Peyer's patch (tissue), 4 donors: ENCODE measurements at regions not wholly inside any gene's neighbourhood (a gene's known extent, or its start where the extent isn't known, plus 50 kb on each side); places are given as distances from the start of the nearest gene placed in this dataset.

Experiments
- CTCF ChIP-seq, 6 experiments: fragments of 450-650 bp in 4 of 6; fragments of 200-600 bp in 2 of 6; sonication (generic) in 1 of 6; IDR thresholded peaks; one replicate each; pipeline ENCODE4 v1.5.1; 2017 to 2019; ENCODE audit warnings: antibody characterized with exemption in 6 of 6, mild to moderate bottlenecking in 3 of 6, moderate library complexity in 1 of 6
- POLR2A ChIP-seq, 2 donors: fragments of 450-650 bp; IDR thresholded peaks; one replicate each; pipeline ENCODE4 v1.5.1; 2017; ENCODE audit warnings: antibody characterized with exemption in 2 of 2, mild to moderate bottlenecking in 2 of 2, moderate library complexity in 2 of 2

- TF ChIP-seq CTCF (IDR thresholded peaks at IDR 0.05), result no peak
- TF ChIP-seq POLR2A (IDR thresholded peaks at IDR 0.05), result no peak
Measured at GRCh38 chr15:36335224-36335623, 244.2 kb upstream of the CDIN1 start.
